GM23338 (cell line): ENCODE measurements at regions not wholly inside any gene's neighbourhood (a gene's known extent, or its start where the extent isn't known, plus 50 kb on each side); places are given as distances from the start of the nearest gene placed in this dataset.

ENCODE experiments used
- ATAC-seq: fragments of 200-7000 bp; cut with Tn5 transposase; 3 replicates; pipeline ENCODE4 v1.9.1; 2020
- DNase-seq: peaks from one replicate; pipeline ENCODE4 v3.0.0-alpha.2; 2015; ENCODE audit warnings: low spot score
- H2AFZ ChIP-seq: fragments of 200-600 bp; sonication (generic); 2 replicates; pipeline ENCODE4 v1.8.0; 2016; ENCODE audit warnings: antibody characterized with exemption, mild to moderate bottlenecking, moderate library complexity
- H3F3A ChIP-seq: fragments of 200-600 bp; sonication (generic); replicated peaks from 2 replicates; pipeline ENCODE4 v1.8.0; 2017; ENCODE audit warnings: antibody characterized with exemption, mixed run types, low read depth
- H3K27ac ChIP-seq: fragments of 200-600 bp; sonication (generic); 2 replicates; pipeline ENCODE4 v1.6.1; 2016; ENCODE audit warnings: low read depth
- H3K27me3 ChIP-seq: fragments of 200-600 bp; sonication (generic); 2 replicates; pipeline ENCODE4 v1.8.0; 2016; ENCODE audit warnings: mild to moderate bottlenecking, mixed run types, moderate library complexity; ENCODE audit not compliant: insufficient read depth
- H3K36me3 ChIP-seq: fragments of 200-600 bp; sonication (generic); 2 replicates; pipeline ENCODE4 v1.8.0; 2016; ENCODE audit warnings: mild to moderate bottlenecking; ENCODE audit not compliant: insufficient read depth
- H3K4me1 ChIP-seq: fragments of 200-600 bp; sonication (generic); 2 replicates; pipeline ENCODE4 v1.8.0; 2016; ENCODE audit warnings: mild to moderate bottlenecking, moderate library complexity; ENCODE audit not compliant: insufficient read depth
- H3K4me2 ChIP-seq: fragments of 200-600 bp; sonication (generic); 2 replicates; pipeline ENCODE4 v1.7.1; 2017; ENCODE audit warnings: mixed run types
- H3K4me3 ChIP-seq: fragments of 200-600 bp; sonication (generic); 2 replicates; pipeline ENCODE4 v1.6.1; 2016; ENCODE audit warnings: mixed run types
- H3K79me2 ChIP-seq: fragments of 200-600 bp; sonication (generic); replicated peaks from 2 replicates; pipeline ENCODE4 v1.8.0; 2017; ENCODE audit warnings: mild to moderate bottlenecking; ENCODE audit not compliant: insufficient read depth
- H3K9me2 ChIP-seq: fragments of 200-600 bp; sonication (generic); 2 replicates; pipeline ENCODE4 v1.8.0; 2017; ENCODE audit not compliant: insufficient read depth
- H4K20me1 ChIP-seq: fragments of 200-600 bp; sonication (generic); replicated peaks from 2 replicates; pipeline ENCODE4 v1.8.0; 2017; ENCODE audit warnings: mild to moderate bottlenecking; ENCODE audit not compliant: insufficient read depth
- H3K27ac Mint-ChIP-seq: 2 replicates; pipeline ENCODE4 v1.8.0; 2020; ENCODE audit warnings: inconsistent platforms, mild to moderate bottlenecking, moderate library complexity, mixed read lengths
- H3K27me3 Mint-ChIP-seq: 3 replicates; pipeline ENCODE4 v1.8.0; 2022; ENCODE audit warnings: low read depth, mild to moderate bottlenecking, moderate library complexity, mixed read lengths, inconsistent platforms; ENCODE audit not compliant: insufficient read depth, poor library complexity
- H3K36me3 Mint-ChIP-seq: 3 replicates; pipeline ENCODE4 v1.8.0; 2021; ENCODE audit warnings: low read depth, mild to moderate bottlenecking, inconsistent platforms, moderate library complexity, mixed read lengths
- H3K4me1 Mint-ChIP-seq: 3 replicates; pipeline ENCODE4 v1.8.0; 2020; ENCODE audit warnings: mild to moderate bottlenecking, inconsistent platforms, mixed read lengths
- H3K4me3 Mint-ChIP-seq: 3 replicates; pipeline ENCODE4 v1.8.0; 2021; ENCODE audit warnings: moderate library complexity, mild to moderate bottlenecking, inconsistent platforms, mixed read lengths
- H3K9me3 Mint-ChIP-seq: 3 replicates; pipeline ENCODE4 v1.8.0; 2020; ENCODE audit warnings: moderate library complexity, mild to moderate bottlenecking, inconsistent platforms, mixed read lengths
- CREB1 ChIP-seq: fragments of 250-450 bp; sonication (Bioruptor Pico); IDR thresholded peaks from 2 replicates; pipeline ENCODE4 v1.5.0; 2020; ENCODE audit warnings: low read depth, mild to moderate bottlenecking, moderate library complexity
- CTCF ChIP-seq, 2 experiments: fragments of 200-600 bp in 1 of 2; sonication (generic) in 1 of 2; conservative IDR thresholded peaks; 2 replicates each; pipeline versions ENCODE4 v1.5.1 to v1.6.1; 2016 to 2017; ENCODE audit warnings: antibody characterized with exemption in 2 of 2, low read depth in 2 of 2, mild to moderate bottlenecking in 2 of 2, moderate library complexity in 1 of 2
- ETS1 ChIP-seq: IDR thresholded peaks from 2 replicates; pipeline ENCODE4 v1.6.1; 2016; ENCODE audit warnings: antibody characterized with exemption
- EZH2 ChIP-seq: fragments of 200-600 bp; sonication (generic); IDR thresholded peaks from one replicate; pipeline ENCODE4 v1.8.0; 2017; ENCODE audit warnings: antibody characterized with exemption, mild to moderate bottlenecking, low read depth; ENCODE audit not compliant: unreplicated experiment
- JUNB ChIP-seq: IDR thresholded peaks from one replicate; pipeline ENCODE4 v1.6.1; 2016; ENCODE audit warnings: antibody characterized with exemption; ENCODE audit not compliant: unreplicated experiment
- POLR2AphosphoS5 ChIP-seq: IDR thresholded peaks from 2 replicates; pipeline ENCODE4 v1.6.1; 2016; ENCODE audit warnings: antibody characterized with exemption, low read depth
- REST ChIP-seq: IDR thresholded peaks from one replicate; pipeline ENCODE4 v1.6.1; 2018; ENCODE audit warnings: antibody characterized with exemption; ENCODE audit not compliant: unreplicated experiment
- STAT1 ChIP-seq: IDR thresholded peaks from one replicate; pipeline ENCODE4 v1.6.1; 2016; ENCODE audit warnings: antibody characterized with exemption; ENCODE audit not compliant: unreplicated experiment
- ZNF114 ChIP-seq: fragments of 250-450 bp; sonication (Bioruptor Pico); IDR thresholded peaks from 2 replicates; pipeline ENCODE4 v1.5.0; 2020; ENCODE audit warnings: mild to moderate bottlenecking, moderate library complexity
- ZNF331 ChIP-seq: fragments of 250-450 bp; sonication (Bioruptor Pico); IDR thresholded peaks from 2 replicates; pipeline ENCODE4 v1.5.0; 2020; ENCODE audit warnings: low read depth, mild to moderate bottlenecking, moderate library complexity

- TF ChIP-seq ZNF331 (no peak), POLR2AphosphoS5 (no peak), JUNB (no peak), ZNF114 (no peak), STAT1 (no peak), CREB1 (CRISPR knock-in tag) (no peak)
These were observed 59.8 kb upstream of the SHC3 start (continued) for GRCh38 chr9:89238424-89238823.

- no peak overlapping the region for H2AFZ ChIP-seq
- no peaks in the 10 kb centered on the region for H3K36me3 ChIP-seq
- no peaks in the 10 kb centered on the region for H3K9me3 Mint-ChIP-seq
These were observed 64.9 kb upstream of the SHC3 start for GRCh38 chr9:89243296-89244061.

GRCh38 chr9:89246840-89247239 lies 64.2 kb upstream of the CKS2 start:
- Histone ChIP-seq H3F3A (no peaks in the 10 kb centered on the region), H3K9me2 (0 out of 2 replicates have a peak, but pooled peaks cover under 1% of the 10 kb centered on the region), H3K36me3 (no peaks in the 10 kb centered on the region), H3K4me2 (no peak overlapping the region; the same call in 1 of the 2 replicates), H3K27ac (no peak overlapping the region), H3K27me3 (no peaks in the 10 kb centered on the region), H2AFZ (peak overlapping the region; percentile 1; the same call in 1 of the 2 replicates), H3K4me3 (no peak overlapping the region), H3K4me1 (no peaks in the 10 kb centered on the region), H4K20me1 (no peaks in the 10 kb centered on the region), H3K79me2 (no peaks in the 10 kb centered on the region)
- no peaks in the 10 kb centered on the region for H3K36me3 Mint-ChIP-seq
- H3K4me3 Mint-ChIP-seq, result no peak overlapping the region
- H3K9me3 Mint-ChIP-seq, result no peaks in the 10 kb centered on the region
- no peak overlapping the region for H3K27ac Mint-ChIP-seq
- DNase-seq, result peak; percentile 30
- H3K4me1 Mint-ChIP-seq, result peaks cover 8% of the 10 kb centered on the region
- peak; percentile 67 for ATAC-seq
- no peaks in the 10 kb centered on the region for H3K27me3 Mint-ChIP-seq
- TF ChIP-seq CTCF (conservative IDR thresholded peaks at IDR 0.05; ENCODE audit: low read depth in 2 of 2) (no peak), REST (no peak)

More at GRCh38 chr9:89243296-89244061, 64.9 kb upstream of the SHC3 start:
- Mint-ChIP-seq H3K4me3 (no peak overlapping the region), H3K27me3 (no peaks in the 10 kb centered on the region), H3K36me3 (no peaks in the 10 kb centered on the region), H3K27ac (no peak overlapping the region), H3K4me1 (peaks cover 8% of the 10 kb centered on the region)
- Histone ChIP-seq H3K79me2 (no peaks in the 10 kb centered on the region), H3F3A (no peaks in the 10 kb centered on the region), H3K27ac (no peak overlapping the region), H4K20me1 (no peaks in the 10 kb centered on the region), H3K27me3 (no peaks in the 10 kb centered on the region), H3K9me2 (no peaks in the 10 kb centered on the region), H3K4me3 (no peak overlapping the region), H3K4me2 (no peak overlapping the region), H3K4me1 (no peaks in the 10 kb centered on the region)
- ATAC-seq (no peak), DNase-seq (no peak)
- no peak for TF ChIP-seq ETS1
- no peak for TF ChIP-seq EZH2
